ENCODE measurements at regions not wholly inside any gene's neighbourhood (a gene's known extent, or its start where the extent isn't known, plus 50 kb on each side); places are given as distances from the start of the nearest gene placed in this dataset.

DNA sequence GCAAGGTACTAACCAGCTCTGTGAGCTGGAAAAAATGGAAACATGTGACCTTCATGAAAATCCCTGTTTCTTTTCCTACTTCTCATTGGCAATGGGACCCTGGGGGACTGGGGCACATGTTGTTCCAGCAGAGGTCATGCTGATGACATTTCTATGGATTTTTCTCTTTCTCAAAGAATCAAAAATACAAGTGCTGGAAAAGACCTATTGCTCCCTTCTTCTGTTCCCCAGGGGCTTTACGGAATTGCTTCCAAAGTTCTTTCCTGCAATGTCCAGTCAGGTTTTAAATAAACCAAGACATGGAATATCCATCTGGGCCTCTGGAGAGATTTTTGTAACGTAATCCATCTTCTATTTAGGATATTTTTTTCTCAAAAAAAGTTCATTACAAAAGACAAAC lies 1006.1 kb upstream of the CELF4 start:
- no peaks in the 10 kb centered on the region for H3K27me3 ChIP-seq (replicated peaks in 1 of 2; ENCODE audit: control insufficient read depth in 2 of 2, insufficient read depth in 2 of 2, low read length in 1 of 2)
- no peak overlapping the region for H3K4me3 ChIP-seq
- in situ Hi-C loops (cut with MboI), result no loop called here
- ChIA-PET RAD21 (ENCODE audit: unreplicated experiment) (no interaction called here), CTCF (no interaction called here), POLR2A (no interaction called here), SMC1A (ENCODE audit: uncharacterized antibody, unreplicated experiment) (interaction anchor here (0.9 kb wide), 1 partner anchor 18 kb away, joined by 3 read pairs; no protein-coding TSS in a partner anchor)
- no TSS peak for BruUV-seq (replicated peaks)
- H3K36me3 ChIP-seq (ENCODE audit: control insufficient read depth in 2 of 2, insufficient read depth in 2 of 2, low read length in 1 of 2), result no peaks in the 10 kb centered on the region
- H4K20me1 ChIP-seq (ENCODE audit: control insufficient read depth, insufficient read depth), result no peaks in the 10 kb centered on the region
- no peak overlapping the region for H2AFZ ChIP-seq (ENCODE audit: control insufficient read depth, low read depth, low read length)
- H3K27ac ChIP-seq (ENCODE audit: control insufficient read depth, insufficient read depth), result no peak overlapping the region
- WGBS (ENCODE audit: insufficient coverage, insufficient replicate concordance, low lambda C conversion rate, missing lambda C conversion rate), result 31% methylated on average over 2 of the region's 2 CpGs
- H3K9me3 ChIP-seq (replicated peaks; ENCODE audit: control insufficient read depth, insufficient read depth, low read length), result no peaks in the 10 kb centered on the region; the same call in 2 of the 3 replicates
- no peak for TF ChIP-seq SMAD1 (IDR thresholded peaks at IDR 0.05; ENCODE audit: low read depth, partially characterized antibody)
- TF ChIP-seq, protein P1, sequence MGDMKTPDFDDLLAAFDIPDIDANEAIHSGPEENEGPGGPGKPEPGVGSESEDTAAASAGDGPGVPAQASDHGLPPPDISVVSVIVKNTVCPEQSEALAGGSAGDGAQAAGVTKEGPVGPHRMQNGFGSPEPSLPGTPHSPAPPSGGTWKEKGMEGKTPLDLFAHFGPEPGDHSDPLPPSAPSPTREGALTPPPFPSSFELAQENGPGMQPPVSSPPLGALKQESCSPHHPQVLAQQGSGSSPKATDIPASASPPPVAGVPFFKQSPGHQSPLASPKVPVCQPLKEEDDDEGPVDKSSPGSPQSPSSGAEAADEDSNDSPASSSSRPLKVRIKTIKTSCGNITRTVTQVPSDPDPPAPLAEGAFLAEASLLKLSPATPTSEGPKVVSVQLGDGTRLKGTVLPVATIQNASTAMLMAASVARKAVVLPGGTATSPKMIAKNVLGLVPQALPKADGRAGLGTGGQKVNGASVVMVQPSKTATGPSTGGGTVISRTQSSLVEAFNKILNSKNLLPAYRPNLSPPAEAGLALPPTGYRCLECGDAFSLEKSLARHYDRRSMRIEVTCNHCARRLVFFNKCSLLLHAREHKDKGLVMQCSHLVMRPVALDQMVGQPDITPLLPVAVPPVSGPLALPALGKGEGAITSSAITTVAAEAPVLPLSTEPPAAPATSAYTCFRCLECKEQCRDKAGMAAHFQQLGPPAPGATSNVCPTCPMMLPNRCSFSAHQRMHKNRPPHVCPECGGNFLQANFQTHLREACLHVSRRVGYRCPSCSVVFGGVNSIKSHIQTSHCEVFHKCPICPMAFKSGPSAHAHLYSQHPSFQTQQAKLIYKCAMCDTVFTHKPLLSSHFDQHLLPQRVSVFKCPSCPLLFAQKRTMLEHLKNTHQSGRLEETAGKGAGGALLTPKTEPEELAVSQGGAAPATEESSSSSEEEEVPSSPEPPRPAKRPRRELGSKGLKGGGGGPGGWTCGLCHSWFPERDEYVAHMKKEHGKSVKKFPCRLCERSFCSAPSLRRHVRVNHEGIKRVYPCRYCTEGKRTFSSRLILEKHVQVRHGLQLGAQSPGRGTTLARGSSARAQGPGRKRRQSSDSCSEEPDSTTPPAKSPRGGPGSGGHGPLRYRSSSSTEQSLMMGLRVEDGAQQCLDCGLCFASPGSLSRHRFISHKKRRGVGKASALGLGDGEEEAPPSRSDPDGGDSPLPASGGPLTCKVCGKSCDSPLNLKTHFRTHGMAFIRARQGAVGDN (IDR thresholded peaks at IDR 0.05), result no peak
- TF ChIP-seq, protein P2, sequence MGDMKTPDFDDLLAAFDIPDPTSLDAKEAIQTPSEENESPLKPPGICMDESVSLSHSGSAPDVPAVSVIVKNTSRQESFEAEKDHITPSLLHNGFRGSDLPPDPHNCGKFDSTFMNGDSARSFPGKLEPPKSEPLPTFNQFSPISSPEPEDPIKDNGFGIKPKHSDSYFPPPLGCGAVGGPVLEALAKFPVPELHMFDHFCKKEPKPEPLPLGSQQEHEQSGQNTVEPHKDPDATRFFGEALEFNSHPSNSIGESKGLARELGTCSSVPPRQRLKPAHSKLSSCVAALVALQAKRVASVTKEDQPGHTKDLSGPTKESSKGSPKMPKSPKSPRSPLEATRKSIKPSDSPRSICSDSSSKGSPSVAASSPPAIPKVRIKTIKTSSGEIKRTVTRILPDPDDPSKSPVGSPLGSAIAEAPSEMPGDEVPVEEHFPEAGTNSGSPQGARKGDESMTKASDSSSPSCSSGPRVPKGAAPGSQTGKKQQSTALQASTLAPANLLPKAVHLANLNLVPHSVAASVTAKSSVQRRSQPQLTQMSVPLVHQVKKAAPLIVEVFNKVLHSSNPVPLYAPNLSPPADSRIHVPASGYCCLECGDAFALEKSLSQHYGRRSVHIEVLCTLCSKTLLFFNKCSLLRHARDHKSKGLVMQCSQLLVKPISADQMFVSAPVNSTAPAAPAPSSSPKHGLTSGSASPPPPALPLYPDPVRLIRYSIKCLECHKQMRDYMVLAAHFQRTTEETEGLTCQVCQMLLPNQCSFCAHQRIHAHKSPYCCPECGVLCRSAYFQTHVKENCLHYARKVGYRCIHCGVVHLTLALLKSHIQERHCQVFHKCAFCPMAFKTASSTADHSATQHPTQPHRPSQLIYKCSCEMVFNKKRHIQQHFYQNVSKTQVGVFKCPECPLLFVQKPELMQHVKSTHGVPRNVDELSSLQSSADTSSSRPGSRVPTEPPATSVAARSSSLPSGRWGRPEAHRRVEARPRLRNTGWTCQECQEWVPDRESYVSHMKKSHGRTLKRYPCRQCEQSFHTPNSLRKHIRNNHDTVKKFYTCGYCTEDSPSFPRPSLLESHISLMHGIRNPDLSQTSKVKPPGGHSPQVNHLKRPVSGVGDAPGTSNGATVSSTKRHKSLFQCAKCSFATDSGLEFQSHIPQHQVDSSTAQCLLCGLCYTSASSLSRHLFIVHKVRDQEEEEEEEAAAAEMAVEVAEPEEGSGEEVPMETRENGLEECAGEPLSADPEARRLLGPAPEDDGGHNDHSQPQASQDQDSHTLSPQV (IDR thresholded peaks at IDR 0.05), result no peak
- TF ChIP-seq, protein P3, sequence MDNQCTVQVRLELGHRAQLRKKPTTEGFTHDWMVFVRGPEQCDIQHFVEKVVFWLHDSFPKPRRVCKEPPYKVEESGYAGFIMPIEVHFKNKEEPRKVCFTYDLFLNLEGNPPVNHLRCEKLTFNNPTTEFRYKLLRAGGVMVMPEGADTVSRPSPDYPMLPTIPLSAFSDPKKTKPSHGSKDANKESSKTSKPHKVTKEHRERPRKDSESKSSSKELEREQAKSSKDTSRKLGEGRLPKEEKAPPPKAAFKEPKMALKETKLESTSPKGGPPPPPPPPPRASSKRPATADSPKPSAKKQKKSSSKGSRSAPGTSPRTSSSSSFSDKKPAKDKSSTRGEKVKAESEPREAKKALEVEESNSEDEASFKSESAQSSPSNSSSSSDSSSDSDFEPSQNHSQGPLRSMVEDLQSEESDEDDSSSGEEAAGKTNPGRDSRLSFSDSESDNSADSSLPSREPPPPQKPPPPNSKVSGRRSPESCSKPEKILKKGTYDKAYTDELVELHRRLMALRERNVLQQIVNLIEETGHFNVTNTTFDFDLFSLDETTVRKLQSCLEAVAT (IDR thresholded peaks at IDR 0.05), result no peak
- no peak for TF ChIP-seq SP1 (IDR thresholded peaks at IDR 0.05; ENCODE audit: low read depth, low read length)
- no peak for ATAC-seq
- H3K4me1 ChIP-seq (ENCODE audit: control insufficient read depth, insufficient read depth, low read length), result no peaks in the 10 kb centered on the region
- H3K4me2 ChIP-seq (ENCODE audit: control insufficient read depth, insufficient read depth), result no peak overlapping the region
- no peaks in the 10 kb centered on the region for H3K79me2 ChIP-seq (ENCODE audit: control insufficient read depth, insufficient read depth, low read length)
- no peak for DNase-seq (ENCODE audit: low read depth, low spot score)
- H3K9ac ChIP-seq (ENCODE audit: control insufficient read depth, insufficient read depth, low read length), result no peak overlapping the region
- no peak for FAIRE-seq
- intact Hi-C loops (cut with micrococcal nuclease; ENCODE audit: unreplicated experiment), result no loop called here

Data from GM12878 (cell line).